ENCODE measurements at regions not wholly inside any gene's neighbourhood (a gene's known extent, or its start where the extent isn't known, plus 50 kb on each side); places are given as distances from the start of the nearest gene placed in this dataset.
"Not testable (repeated sequence)": the region's sequence is repeated elsewhere in the genome, so short reads cannot be mapped to it uniquely, and the experiment has no call there.

DNA sequence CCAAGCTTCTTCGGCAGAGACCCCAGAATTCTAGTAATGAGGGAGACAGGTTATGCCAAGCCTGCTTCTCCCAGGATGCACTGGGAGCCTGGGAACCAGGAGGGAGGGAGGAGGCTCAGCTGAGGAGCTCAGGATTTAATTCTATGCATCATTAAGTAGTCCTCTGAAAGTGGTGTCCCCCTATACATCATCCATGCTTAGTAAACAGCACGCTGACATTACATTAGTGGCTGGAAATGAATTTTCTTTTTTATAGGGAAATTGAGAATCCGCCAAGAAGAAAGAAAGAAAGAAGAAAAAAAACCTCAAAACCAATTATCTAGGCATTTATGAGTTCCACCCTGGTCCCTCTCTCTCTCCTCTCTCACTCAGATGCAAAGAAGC, 63.1 kb upstream of the PAX8 start:
- TF ChIP-seq POLR2AphosphoS5 (IDR thresholded peaks at IDR 0.05); EP300 (conservative IDR thresholded peaks at IDR 0.05; ENCODE audit: poor library complexity, severe bottlenecking); EZH2 (IDR thresholded peaks at IDR 0.05; ENCODE audit: borderline replicate concordance, insufficient read depth, low read length, poor library complexity, severe bottlenecking); MXI1 (conservative IDR thresholded peaks at IDR 0.05; ENCODE audit: poor library complexity, severe bottlenecking); TAF1 (IDR thresholded peaks at IDR 0.05; ENCODE audit: low read depth); RAD21 (conservative IDR thresholded peaks at IDR 0.05); SMC3 (conservative IDR thresholded peaks at IDR 0.05; ENCODE audit: poor library complexity): not testable (repeated sequence)
- TF ChIP-seq, protein P1, sequence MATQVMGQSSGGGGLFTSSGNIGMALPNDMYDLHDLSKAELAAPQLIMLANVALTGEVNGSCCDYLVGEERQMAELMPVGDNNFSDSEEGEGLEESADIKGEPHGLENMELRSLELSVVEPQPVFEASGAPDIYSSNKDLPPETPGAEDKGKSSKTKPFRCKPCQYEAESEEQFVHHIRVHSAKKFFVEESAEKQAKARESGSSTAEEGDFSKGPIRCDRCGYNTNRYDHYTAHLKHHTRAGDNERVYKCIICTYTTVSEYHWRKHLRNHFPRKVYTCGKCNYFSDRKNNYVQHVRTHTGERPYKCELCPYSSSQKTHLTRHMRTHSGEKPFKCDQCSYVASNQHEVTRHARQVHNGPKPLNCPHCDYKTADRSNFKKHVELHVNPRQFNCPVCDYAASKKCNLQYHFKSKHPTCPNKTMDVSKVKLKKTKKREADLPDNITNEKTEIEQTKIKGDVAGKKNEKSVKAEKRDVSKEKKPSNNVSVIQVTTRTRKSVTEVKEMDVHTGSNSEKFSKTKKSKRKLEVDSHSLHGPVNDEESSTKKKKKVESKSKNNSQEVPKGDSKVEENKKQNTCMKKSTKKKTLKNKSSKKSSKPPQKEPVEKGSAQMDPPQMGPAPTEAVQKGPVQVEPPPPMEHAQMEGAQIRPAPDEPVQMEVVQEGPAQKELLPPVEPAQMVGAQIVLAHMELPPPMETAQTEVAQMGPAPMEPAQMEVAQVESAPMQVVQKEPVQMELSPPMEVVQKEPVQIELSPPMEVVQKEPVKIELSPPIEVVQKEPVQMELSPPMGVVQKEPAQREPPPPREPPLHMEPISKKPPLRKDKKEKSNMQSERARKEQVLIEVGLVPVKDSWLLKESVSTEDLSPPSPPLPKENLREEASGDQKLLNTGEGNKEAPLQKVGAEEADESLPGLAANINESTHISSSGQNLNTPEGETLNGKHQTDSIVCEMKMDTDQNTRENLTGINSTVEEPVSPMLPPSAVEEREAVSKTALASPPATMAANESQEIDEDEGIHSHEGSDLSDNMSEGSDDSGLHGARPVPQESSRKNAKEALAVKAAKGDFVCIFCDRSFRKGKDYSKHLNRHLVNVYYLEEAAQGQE (IDR thresholded peaks at IDR 0.05; ENCODE audit: borderline replicate concordance): not testable (repeated sequence)
- TF ChIP-seq, protein P2, sequence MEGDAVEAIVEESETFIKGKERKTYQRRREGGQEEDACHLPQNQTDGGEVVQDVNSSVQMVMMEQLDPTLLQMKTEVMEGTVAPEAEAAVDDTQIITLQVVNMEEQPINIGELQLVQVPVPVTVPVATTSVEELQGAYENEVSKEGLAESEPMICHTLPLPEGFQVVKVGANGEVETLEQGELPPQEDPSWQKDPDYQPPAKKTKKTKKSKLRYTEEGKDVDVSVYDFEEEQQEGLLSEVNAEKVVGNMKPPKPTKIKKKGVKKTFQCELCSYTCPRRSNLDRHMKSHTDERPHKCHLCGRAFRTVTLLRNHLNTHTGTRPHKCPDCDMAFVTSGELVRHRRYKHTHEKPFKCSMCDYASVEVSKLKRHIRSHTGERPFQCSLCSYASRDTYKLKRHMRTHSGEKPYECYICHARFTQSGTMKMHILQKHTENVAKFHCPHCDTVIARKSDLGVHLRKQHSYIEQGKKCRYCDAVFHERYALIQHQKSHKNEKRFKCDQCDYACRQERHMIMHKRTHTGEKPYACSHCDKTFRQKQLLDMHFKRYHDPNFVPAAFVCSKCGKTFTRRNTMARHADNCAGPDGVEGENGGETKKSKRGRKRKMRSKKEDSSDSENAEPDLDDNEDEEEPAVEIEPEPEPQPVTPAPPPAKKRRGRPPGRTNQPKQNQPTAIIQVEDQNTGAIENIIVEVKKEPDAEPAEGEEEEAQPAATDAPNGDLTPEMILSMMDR (IDR thresholded peaks at IDR 0.05; ENCODE audit: poor library complexity, severe bottlenecking): not testable (repeated sequence)

Measured in neural cell (in vitro differentiated cells).